OCI-LY7 (cell line): ENCODE measurements at regions not wholly inside any gene's neighbourhood (a gene's known extent, or its start where the extent isn't known, plus 50 kb on each side); places are given as distances from the start of the nearest gene placed in this dataset.

ENCODE experiments used
- EZH2phosphoT487 ChIP-seq: fragments of 200-600 bp; sonication (generic); IDR thresholded peaks from 2 replicates; pipeline ENCODE4 v1.6.1; 2018; ENCODE audit warnings: low read depth, borderline replicate concordance, mild to moderate bottlenecking, mixed run types, antibody characterized with exemption, low read length, moderate library complexity, mixed read lengths
- TF ChIP-seq, protein P1 (sequence below): fragments of 200-600 bp; sonication (generic); conservative IDR thresholded peaks from 2 replicates; pipeline ENCODE4 v1.5.1; 2014; ENCODE audit warnings: mild to moderate bottlenecking, antibody characterized with exemption, low read length, moderate library complexity, mixed read lengths

DNA sequence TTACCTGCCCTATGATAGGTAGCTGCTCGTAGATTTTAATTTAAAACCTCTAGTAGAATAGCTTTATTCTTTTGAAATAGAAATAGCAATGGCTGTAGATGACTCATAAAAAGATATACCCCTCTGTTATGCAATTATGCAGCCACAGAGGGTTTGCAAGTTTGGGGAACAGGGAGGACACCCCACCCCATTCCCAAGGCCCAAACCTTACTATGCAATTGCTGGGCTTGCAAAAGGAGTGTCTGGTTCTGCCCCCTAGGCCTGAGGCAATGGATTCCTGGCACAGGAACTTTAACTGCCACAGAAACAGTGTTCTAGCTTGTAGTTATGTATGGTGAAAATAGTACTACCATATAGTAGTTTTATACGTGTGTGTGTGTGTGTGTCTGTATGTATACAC lies 403.3 kb downstream of the ADAMTS20 start:
- TF ChIP-seq, protein P1, sequence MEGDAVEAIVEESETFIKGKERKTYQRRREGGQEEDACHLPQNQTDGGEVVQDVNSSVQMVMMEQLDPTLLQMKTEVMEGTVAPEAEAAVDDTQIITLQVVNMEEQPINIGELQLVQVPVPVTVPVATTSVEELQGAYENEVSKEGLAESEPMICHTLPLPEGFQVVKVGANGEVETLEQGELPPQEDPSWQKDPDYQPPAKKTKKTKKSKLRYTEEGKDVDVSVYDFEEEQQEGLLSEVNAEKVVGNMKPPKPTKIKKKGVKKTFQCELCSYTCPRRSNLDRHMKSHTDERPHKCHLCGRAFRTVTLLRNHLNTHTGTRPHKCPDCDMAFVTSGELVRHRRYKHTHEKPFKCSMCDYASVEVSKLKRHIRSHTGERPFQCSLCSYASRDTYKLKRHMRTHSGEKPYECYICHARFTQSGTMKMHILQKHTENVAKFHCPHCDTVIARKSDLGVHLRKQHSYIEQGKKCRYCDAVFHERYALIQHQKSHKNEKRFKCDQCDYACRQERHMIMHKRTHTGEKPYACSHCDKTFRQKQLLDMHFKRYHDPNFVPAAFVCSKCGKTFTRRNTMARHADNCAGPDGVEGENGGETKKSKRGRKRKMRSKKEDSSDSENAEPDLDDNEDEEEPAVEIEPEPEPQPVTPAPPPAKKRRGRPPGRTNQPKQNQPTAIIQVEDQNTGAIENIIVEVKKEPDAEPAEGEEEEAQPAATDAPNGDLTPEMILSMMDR: no peak
- no peak for TF ChIP-seq EZH2phosphoT487
